Lung (tissue), 11 donors: ENCODE measurements at regions not wholly inside any gene's neighbourhood (a gene's known extent, or its start where the extent isn't known, plus 50 kb on each side); places are given as distances from the start of the nearest gene placed in this dataset.
"Not testable (repeated sequence)": the region's sequence is repeated elsewhere in the genome, so short reads cannot be mapped to it uniquely, and the experiment has no call there.

Experiments
- ATAC-seq: fragments of 200-7000 bp; cut with Tn5 transposase; one replicate; pipeline ENCODE4 v1.9.1; 2020; ENCODE audit warnings: moderate number of reproducible peaks; ENCODE audit not compliant: insufficient read depth, low FRiP score
- DNase-seq, 3 donors: peaks; one replicate each; pipeline ENCODE4 v3.0.0-alpha.2; 2013 to 2017
- H3K27ac ChIP-seq, 2 donors: one replicate each; pipeline ENCODE4 v1.5.1; 2013; ENCODE audit warnings: mild to moderate bottlenecking in 2 of 2, moderate library complexity in 2 of 2, control low read depth in 1 of 2, inconsistent platforms in 1 of 2, low read depth in 1 of 2, low read length in 1 of 2
- H3K27me3 ChIP-seq, 3 donors: one replicate each; pipeline ENCODE4 v1.5.1; 2013; ENCODE audit warnings: low read length in 2 of 3; ENCODE audit not compliant: control insufficient read depth in 3 of 3, insufficient read depth in 3 of 3
- H3K36me3 ChIP-seq, 4 donors: one replicate each; pipeline ENCODE4 v1.5.1; 2013; ENCODE audit warnings: low read length in 4 of 4, mild to moderate bottlenecking in 1 of 4, moderate library complexity in 1 of 4; ENCODE audit not compliant: control insufficient read depth in 4 of 4, insufficient read depth in 4 of 4
- H3K4me1 ChIP-seq, 5 donors: one replicate each; pipeline ENCODE4 v1.5.1; 2013; ENCODE audit warnings: low read length in 5 of 5, mild to moderate bottlenecking in 2 of 5, moderate library complexity in 1 of 5; ENCODE audit not compliant: control insufficient read depth in 5 of 5, insufficient read depth in 5 of 5
- H3K4me3 ChIP-seq: one replicate; pipeline ENCODE4 v1.5.1; 2013; ENCODE audit warnings: mild to moderate bottlenecking, control low read depth, moderate library complexity
- H3K9ac ChIP-seq, 2 donors: one replicate each; pipeline ENCODE4 v1.5.1; 2013; ENCODE audit warnings: low read length in 2 of 2, control low read depth in 1 of 2; ENCODE audit not compliant: insufficient read depth in 1 of 2
- H3K9me3 ChIP-seq, 4 donors: one replicate each; pipeline ENCODE4 v1.5.1; 2013; ENCODE audit warnings: low read length in 3 of 4, mild to moderate bottlenecking in 1 of 4, moderate library complexity in 1 of 4; ENCODE audit not compliant: control insufficient read depth in 4 of 4, insufficient read depth in 3 of 4
- WGBS, 2 donors: extraction: QIAGEN DNeasy Blood & Tissue Kit; methylation state at CpG; one replicate each; pipeline ENCODE4 v1.1.7; 2013; 5-methylcytosine and 5-hydroxymethylcytosine counted together
- TF ChIP-seq, protein P1 (sequence below): IDR thresholded peaks from 2 replicates; pipeline ENCODE4 v1.5.1; 2012; ENCODE audit warnings: mild to moderate bottlenecking; ENCODE audit errors: control extremely low read depth, extremely low read depth
- donor health status: control.
- donor health status: control.
- donor health status: Bipolar disorder and iron deficiency.
- donor health status: healthy.
- donor health status: DM: yes; HTN: yes; CAD: no.

DNA sequence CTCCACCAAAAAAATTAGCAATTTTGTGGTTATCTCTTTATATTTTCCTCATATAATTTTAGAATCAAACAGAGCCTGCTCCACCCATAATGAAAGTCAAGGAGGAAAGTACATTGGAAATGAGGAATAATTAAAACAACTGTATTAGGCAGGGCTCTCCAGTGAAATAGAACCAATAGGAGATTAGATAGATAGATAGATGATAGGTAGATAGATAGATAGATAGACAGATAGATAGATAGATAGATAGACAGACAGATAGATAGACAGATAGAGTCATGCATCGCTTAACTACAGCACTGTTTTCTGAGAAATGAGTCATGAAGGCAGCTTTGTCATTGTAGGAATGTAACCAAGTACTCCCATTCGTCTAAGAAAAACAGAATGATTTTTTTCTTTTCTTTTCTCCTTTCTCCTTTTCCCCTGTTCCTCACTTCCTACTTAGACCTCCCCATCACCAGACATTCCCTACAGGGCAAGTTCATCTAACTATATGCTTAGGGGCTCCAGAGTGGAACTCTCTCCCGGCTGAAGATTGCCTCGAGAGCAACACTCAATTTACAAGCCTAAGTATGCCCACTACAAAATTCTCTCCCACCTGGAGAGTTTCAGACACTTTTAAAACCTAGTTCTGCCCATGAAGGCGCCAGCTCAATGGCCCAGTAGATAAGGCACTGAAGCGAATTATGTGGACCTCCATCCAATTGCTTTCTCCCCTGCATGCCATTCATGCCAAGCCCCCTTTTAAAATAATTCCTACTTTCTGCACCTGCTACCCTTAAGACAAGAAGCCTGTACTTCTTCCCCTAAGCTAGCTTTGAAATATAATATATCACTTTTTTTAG lies 53.3 kb upstream of the LIPC start:
- Histone ChIP-seq H3K4me3 (no peak overlapping the region), H3K4me1 (no peaks in the 10 kb centered on the region), H3K9ac (no peak overlapping the region), H3K27me3 (no peaks in the 10 kb centered on the region), H3K9me3 (peaks cover 0 to 5% (median 2%) of the 10 kb centered on the region in 4 donors), H3K27ac (no peak overlapping the region), H3K36me3 (no peaks in the 10 kb centered on the region)
- WGBS, 2 donors: 76 to 86% methylated on average over 6 of the region's 6 CpGs
- TF ChIP-seq, protein P1, sequence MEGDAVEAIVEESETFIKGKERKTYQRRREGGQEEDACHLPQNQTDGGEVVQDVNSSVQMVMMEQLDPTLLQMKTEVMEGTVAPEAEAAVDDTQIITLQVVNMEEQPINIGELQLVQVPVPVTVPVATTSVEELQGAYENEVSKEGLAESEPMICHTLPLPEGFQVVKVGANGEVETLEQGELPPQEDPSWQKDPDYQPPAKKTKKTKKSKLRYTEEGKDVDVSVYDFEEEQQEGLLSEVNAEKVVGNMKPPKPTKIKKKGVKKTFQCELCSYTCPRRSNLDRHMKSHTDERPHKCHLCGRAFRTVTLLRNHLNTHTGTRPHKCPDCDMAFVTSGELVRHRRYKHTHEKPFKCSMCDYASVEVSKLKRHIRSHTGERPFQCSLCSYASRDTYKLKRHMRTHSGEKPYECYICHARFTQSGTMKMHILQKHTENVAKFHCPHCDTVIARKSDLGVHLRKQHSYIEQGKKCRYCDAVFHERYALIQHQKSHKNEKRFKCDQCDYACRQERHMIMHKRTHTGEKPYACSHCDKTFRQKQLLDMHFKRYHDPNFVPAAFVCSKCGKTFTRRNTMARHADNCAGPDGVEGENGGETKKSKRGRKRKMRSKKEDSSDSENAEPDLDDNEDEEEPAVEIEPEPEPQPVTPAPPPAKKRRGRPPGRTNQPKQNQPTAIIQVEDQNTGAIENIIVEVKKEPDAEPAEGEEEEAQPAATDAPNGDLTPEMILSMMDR: no peak
- DNase-seq (no peak), ATAC-seq (no peak)

DNA sequence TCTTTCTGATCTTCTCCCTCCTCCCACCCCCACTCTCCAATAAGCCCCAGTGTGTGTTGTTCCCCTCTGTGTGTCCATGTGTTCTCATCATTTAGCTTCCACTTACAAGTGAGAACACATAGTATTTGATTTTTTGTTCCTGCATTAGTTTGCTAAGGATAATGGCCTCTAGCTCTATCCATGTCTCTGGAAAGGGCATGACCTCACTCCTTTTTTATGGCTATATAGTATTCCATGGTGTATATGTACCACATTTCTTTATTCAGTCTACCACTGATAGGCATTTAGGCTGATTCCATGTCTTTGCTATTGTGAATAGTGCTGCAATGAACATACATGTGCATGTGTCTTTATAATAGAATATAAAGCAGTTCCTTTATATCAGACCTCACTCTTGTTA lies 52.3 kb upstream of the LIPC start:
- ATAC-seq, H3K27me3 ChIP-seq, H3K9ac ChIP-seq, DNase-seq, H3K4me1 ChIP-seq, H3K27ac ChIP-seq, H3K9me3 ChIP-seq, H3K4me3 ChIP-seq, H3K36me3 ChIP-seq: not testable (repeated sequence)

DNA sequence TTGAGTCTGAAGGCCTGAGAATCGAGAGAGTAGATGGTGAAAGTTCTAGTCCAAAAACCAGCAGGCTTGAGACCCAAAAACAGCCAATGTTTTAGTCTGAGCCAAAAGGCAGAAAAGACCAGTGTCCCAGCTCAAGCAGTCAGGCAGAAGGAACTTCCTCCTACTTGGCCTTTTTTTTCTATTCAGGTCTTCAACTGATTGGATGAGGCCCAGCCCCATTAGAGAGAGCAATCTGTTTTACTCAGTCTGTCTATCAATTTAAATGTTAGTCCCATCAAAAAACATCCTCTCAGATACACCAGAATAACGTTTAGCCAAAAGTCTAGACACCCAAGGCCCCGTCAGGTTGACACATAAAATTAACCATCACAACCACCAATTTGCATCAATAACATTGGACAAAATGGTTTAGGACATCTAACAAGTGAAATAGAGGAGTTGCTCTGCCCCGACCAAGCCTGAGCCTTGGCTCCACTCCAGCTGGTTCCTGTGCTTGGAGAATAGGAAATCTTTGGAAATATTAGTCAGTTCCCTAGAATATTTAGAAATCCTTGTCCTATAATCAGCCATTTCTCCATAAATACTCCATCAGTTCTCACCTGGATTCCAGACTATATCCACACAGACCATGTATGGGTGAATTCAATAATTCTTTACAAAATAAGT lies 51.4 kb upstream of the LIPC start:
- H3K4me1 ChIP-seq: no peaks in the 10 kb centered on the region
- WGBS, 2 donors: 74 to 79% methylated on average over 4 of the region's 4 CpGs
- H3K9ac ChIP-seq: no peak overlapping the region
- no peaks in the 10 kb centered on the region for H3K36me3 ChIP-seq
- H3K27ac ChIP-seq: no peak overlapping the region
- ATAC-seq (no peak), DNase-seq (no peak)
- no peak overlapping the region for H3K4me3 ChIP-seq
- H3K9me3 ChIP-seq: peaks cover 0 to 5% (median 2%) of the 10 kb centered on the region in 4 donors
- H3K27me3 ChIP-seq: no peaks in the 10 kb centered on the region
- TF ChIP-seq, protein P1: no peak

DNA sequence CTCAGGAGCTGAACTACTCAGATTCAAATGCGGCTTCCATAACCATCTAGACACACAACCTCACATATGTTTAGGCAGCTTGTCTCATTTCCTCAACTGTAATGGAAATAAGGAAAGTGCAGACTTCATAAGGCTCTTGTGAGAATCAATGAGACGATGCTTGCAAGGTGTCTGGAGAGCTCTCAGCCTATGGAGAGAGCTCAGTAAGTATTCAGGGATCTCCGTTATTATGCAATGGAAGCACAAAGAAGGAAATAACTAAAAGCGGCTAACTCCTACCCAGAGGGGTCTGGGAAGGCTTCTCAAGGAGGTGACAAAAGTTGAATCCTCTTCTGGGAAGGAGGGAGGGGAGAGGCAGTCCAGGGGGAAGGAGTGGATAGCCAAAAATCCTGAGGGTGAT lies 50.1 kb upstream of the LIPC start:
- Histone ChIP-seq H3K4me1 (no peaks in the 10 kb centered on the region), H3K36me3 (no peaks in the 10 kb centered on the region), H3K9me3 (peaks cover 0 to 5% (median 2%) of the 10 kb centered on the region in 4 donors), H3K4me3 (no peak overlapping the region), H3K9ac (no peak overlapping the region), H3K27me3 (no peaks in the 10 kb centered on the region), H3K27ac (no peak overlapping the region)
- no peak for ATAC-seq
- TF ChIP-seq, protein P1: no peak
- no peak for DNase-seq
- WGBS, 2 donors: 63 to 69% methylated on average over 4 of the region's 4 CpGs
